ENCODE measurements at regions not wholly inside any gene's neighbourhood (a gene's known extent, or its start where the extent isn't known, plus 50 kb on each side); places are given as distances from the start of the nearest gene placed in this dataset.
A peak's percentile ranks its signal among the peaks of the same experiment; 100 is the strongest.

GRCh38 chr15:38069511-38070011 lies 135.1 kb downstream of the TMCO5A start:
- Histone ChIP-seq H3K27ac (ENCODE audit: low read length) (no peak overlapping the region), H3K4me3 (ENCODE audit: low read length) (peak overlapping the region; percentile 51), H3F3A (ENCODE audit: insufficient read depth, low read length, poor library complexity, severe bottlenecking) (peaks cover 11% of the 10 kb centered on the region), H3K9me2 (ENCODE audit: insufficient read depth, low read length) (no peaks in the 10 kb centered on the region), H4K20me1 (ENCODE audit: insufficient read depth) (no peaks in the 10 kb centered on the region), H3K36me3 (ENCODE audit: insufficient read depth, low read length) (no peaks in the 10 kb centered on the region), H3K4me2 (ENCODE audit: low read length) (peak overlapping the region; percentile 66), H3K9me3 (ENCODE audit: low read length) (no peaks in the 10 kb centered on the region), H2AFZ (ENCODE audit: low read depth, low read length) (no peak overlapping the region), H3K79me2 (replicated peaks; ENCODE audit: insufficient read depth, low read length) (no peaks in the 10 kb centered on the region), H3K27me3 (ENCODE audit: insufficient read depth, low read depth, low read length) (no peaks in the 10 kb centered on the region), H3K9ac (ENCODE audit: low read length) (no peak overlapping the region)
- TF ChIP-seq POLR2AphosphoS5 (IDR thresholded peaks at IDR 0.05) (no peak), REST (IDR thresholded peaks at IDR 0.05; ENCODE audit: borderline replicate concordance) (no peak), EZH2 (IDR thresholded peaks at IDR 0.05; ENCODE audit: borderline replicate concordance, insufficient read depth, low read length, poor library complexity, severe bottlenecking) (no peak), EP300 (conservative IDR thresholded peaks at IDR 0.05; ENCODE audit: poor library complexity, severe bottlenecking) (no peak), RAD21 (conservative IDR thresholded peaks at IDR 0.05) (no peak)

- H3K27ac ChIP-seq (ENCODE audit: low read length) = no peak overlapping the region
- TF ChIP-seq EZH2 (IDR thresholded peaks at IDR 0.05; ENCODE audit: borderline replicate concordance, insufficient read depth, low read length, poor library complexity, severe bottlenecking) (no peak), EP300 (conservative IDR thresholded peaks at IDR 0.05; ENCODE audit: poor library complexity, severe bottlenecking) (no peak), TAF1 (IDR thresholded peaks at IDR 0.05; ENCODE audit: low read depth) (no peak), POLR2AphosphoS5 (IDR thresholded peaks at IDR 0.05) (no peak), MXI1 (conservative IDR thresholded peaks at IDR 0.05; ENCODE audit: poor library complexity, severe bottlenecking) (no peak)
- TF ChIP-seq, protein P1, sequence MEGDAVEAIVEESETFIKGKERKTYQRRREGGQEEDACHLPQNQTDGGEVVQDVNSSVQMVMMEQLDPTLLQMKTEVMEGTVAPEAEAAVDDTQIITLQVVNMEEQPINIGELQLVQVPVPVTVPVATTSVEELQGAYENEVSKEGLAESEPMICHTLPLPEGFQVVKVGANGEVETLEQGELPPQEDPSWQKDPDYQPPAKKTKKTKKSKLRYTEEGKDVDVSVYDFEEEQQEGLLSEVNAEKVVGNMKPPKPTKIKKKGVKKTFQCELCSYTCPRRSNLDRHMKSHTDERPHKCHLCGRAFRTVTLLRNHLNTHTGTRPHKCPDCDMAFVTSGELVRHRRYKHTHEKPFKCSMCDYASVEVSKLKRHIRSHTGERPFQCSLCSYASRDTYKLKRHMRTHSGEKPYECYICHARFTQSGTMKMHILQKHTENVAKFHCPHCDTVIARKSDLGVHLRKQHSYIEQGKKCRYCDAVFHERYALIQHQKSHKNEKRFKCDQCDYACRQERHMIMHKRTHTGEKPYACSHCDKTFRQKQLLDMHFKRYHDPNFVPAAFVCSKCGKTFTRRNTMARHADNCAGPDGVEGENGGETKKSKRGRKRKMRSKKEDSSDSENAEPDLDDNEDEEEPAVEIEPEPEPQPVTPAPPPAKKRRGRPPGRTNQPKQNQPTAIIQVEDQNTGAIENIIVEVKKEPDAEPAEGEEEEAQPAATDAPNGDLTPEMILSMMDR (IDR thresholded peaks at IDR 0.05; ENCODE audit: poor library complexity, severe bottlenecking) = no peak
Observed at GRCh38 chr15:38070778-38071177, 136.3 kb downstream of the TMCO5A start.

More at GRCh38 chr15:38070778-38071177, 136.3 kb downstream of the TMCO5A start:
- H3K4me2 ChIP-seq (ENCODE audit: low read length) = no peak overlapping the region
- no peaks in the 10 kb centered on the region for H3K9me3 ChIP-seq (ENCODE audit: low read length)
- no peaks in the 10 kb centered on the region for H3K9me2 ChIP-seq (ENCODE audit: insufficient read depth, low read length)
- no peak overlapping the region for H2AFZ ChIP-seq (ENCODE audit: low read depth, low read length)
- H4K20me1 ChIP-seq (ENCODE audit: insufficient read depth) = no peaks in the 10 kb centered on the region
- H3K4me3 ChIP-seq (ENCODE audit: low read length) = no peak overlapping the region
- H3K36me3 ChIP-seq (ENCODE audit: insufficient read depth, low read length) = no peaks in the 10 kb centered on the region
- H3K9ac ChIP-seq (ENCODE audit: low read length) = no peak overlapping the region
- H3F3A ChIP-seq (ENCODE audit: insufficient read depth, low read length, poor library complexity, severe bottlenecking) = peaks cover 11% of the 10 kb centered on the region
- no peaks in the 10 kb centered on the region for H3K27me3 ChIP-seq (ENCODE audit: insufficient read depth, low read depth, low read length)
- H3K79me2 ChIP-seq (replicated peaks; ENCODE audit: insufficient read depth, low read length) = no peaks in the 10 kb centered on the region

Measured in neural cell (in vitro differentiated cells).